Activated CD8-positive, alpha-beta memory T cell treated with anti-CD3 and anti-CD28 coated beads, Interleukin-2, amount 10 ng/mL, durations not matched to agents 7 days and 5 days (primary cell): ENCODE measurements at regions not wholly inside any gene's neighbourhood (a gene's known extent, or its start where the extent isn't known, plus 50 kb on each side); places are given as distances from the start of the nearest gene placed in this dataset.
A peak's percentile ranks its signal among the peaks of the same experiment; 100 is the strongest.
"Not testable (repeated sequence)": the region's sequence is repeated elsewhere in the genome, so short reads cannot be mapped to it uniquely, and the experiment has no call there.

Experiments used
- ATAC-seq: fragments of 150-1000 bp; cut with Tn5 transposase; one replicate; pipeline ENCODE4 v1.10.0; 2021; ENCODE audit warnings: moderate library complexity
- CTCF ChIA-PET: fragments of 350-600 bp; sonication (Branson Sonifier 250); formaldehyde crosslinking; loops from one replicate; lab custom pipeline; 2021; ENCODE audit warnings: antibody characterized with exemption; lab: Charles Lee
- DNase-seq: peaks from one replicate; pipeline ENCODE4 v3.0.0-alpha.2; 2020
- H3K27ac Mint-ChIP-seq: one replicate; pipeline ENCODE4 v1.8.0; 2021; ENCODE audit warnings: mild to moderate bottlenecking, mixed read lengths
- H3K27me3 Mint-ChIP-seq: one replicate; pipeline ENCODE4 v1.8.0; 2021; ENCODE audit warnings: mixed read lengths
- H3K36me3 Mint-ChIP-seq: one replicate; pipeline ENCODE4 v1.8.0; 2021; ENCODE audit warnings: mild to moderate bottlenecking, mixed read lengths
- H3K4me1 Mint-ChIP-seq: one replicate; pipeline ENCODE4 v1.8.0; 2021; ENCODE audit warnings: mixed read lengths
- H3K4me3 Mint-ChIP-seq: one replicate; pipeline ENCODE4 v1.8.0; 2021; ENCODE audit warnings: mild to moderate bottlenecking, moderate library complexity, mixed read lengths
- H3K9me3 Mint-ChIP-seq: one replicate; pipeline ENCODE4 v1.8.0; 2022; ENCODE audit warnings: low read depth, mixed read lengths

GRCh38 chr7:25594122-25594521 lies 365.8 kb upstream of the NPVF start:
- Mint-ChIP-seq H3K9me3 (no peaks in the 10 kb centered on the region), H3K4me1 (peaks cover 15% of the 10 kb centered on the region), H3K27ac (no peak overlapping the region), H3K4me3 (no peak overlapping the region), H3K36me3 (no peaks in the 10 kb centered on the region), H3K27me3 (peaks cover 32% of the 10 kb centered on the region)
- CTCF ChIA-PET: interaction anchor here (0.9 kb wide), 1 partner anchor 25 kb away, joined by 4 read pairs; no protein-coding TSS in a partner anchor
- ATAC-seq: no peak
- no peak for DNase-seq

- peaks cover 31% of the 10 kb centered on the region for H3K27me3 Mint-ChIP-seq
- CTCF ChIA-PET: interaction anchor here (0.9 kb wide), 1 partner anchor 26 kb away, joined by 4 read pairs; no protein-coding TSS in a partner anchor
- ATAC-seq: no peak
- peaks cover 15% of the 10 kb centered on the region for H3K4me1 Mint-ChIP-seq
- no peak overlapping the region for H3K27ac Mint-ChIP-seq
- no peak overlapping the region for H3K4me3 Mint-ChIP-seq
- DNase-seq: no peak
- no peaks in the 10 kb centered on the region for H3K9me3 Mint-ChIP-seq
- no peaks in the 10 kb centered on the region for H3K36me3 Mint-ChIP-seq
Observed at GRCh38 chr7:25594728-25595127, 366.4 kb upstream of the NPVF start.

- no peaks in the 10 kb centered on the region for H3K36me3 Mint-ChIP-seq
- peaks cover 15% of the 10 kb centered on the region for H3K4me1 Mint-ChIP-seq
- no peak for DNase-seq
Observed at GRCh38 chr7:25595996-25596395, 367.7 kb upstream of the NPVF start.

GRCh38 chr7:25596443-25596842 lies 368.2 kb upstream of the NPVF start:
- H3K9me3 Mint-ChIP-seq: no peaks in the 10 kb centered on the region
- no peaks in the 10 kb centered on the region for H3K36me3 Mint-ChIP-seq
- CTCF ChIA-PET: no interaction called here
- ATAC-seq (no peak), DNase-seq (no peak)
- H3K27ac Mint-ChIP-seq: no peak overlapping the region
- H3K4me1 Mint-ChIP-seq: peaks cover 15% of the 10 kb centered on the region
- peaks cover 40% of the 10 kb centered on the region for H3K27me3 Mint-ChIP-seq
- no peak overlapping the region for H3K4me3 Mint-ChIP-seq

More at GRCh38 chr7:25595996-25596395, 367.7 kb upstream of the NPVF start:
- peaks cover 36% of the 10 kb centered on the region for H3K27me3 Mint-ChIP-seq
- H3K4me3 Mint-ChIP-seq: no peak overlapping the region
- ATAC-seq: no peak
- no peak overlapping the region for H3K27ac Mint-ChIP-seq
- no peaks in the 10 kb centered on the region for H3K9me3 Mint-ChIP-seq
- CTCF ChIA-PET: no interaction called here

- CTCF ChIA-PET: interaction anchor here (1.1 kb wide), 1 partner anchor 11 kb away, joined by 3 read pairs; no protein-coding TSS in a partner anchor
- Mint-ChIP-seq H3K27me3 (peaks cover 28% of the 10 kb centered on the region), H3K27ac (no peak overlapping the region), H3K9me3 (no peaks in the 10 kb centered on the region), H3K4me1 (peaks cover 15% of the 10 kb centered on the region), H3K4me3 (no peak overlapping the region), H3K36me3 (no peaks in the 10 kb centered on the region)
- DNase-seq (no peak), ATAC-seq (no peak)
Observed at GRCh38 chr7:25597946-25598345, 369.7 kb upstream of the NPVF start.

GRCh38 chr7:25598765-25599164 lies 370.5 kb upstream of the NPVF start:
- no peak for DNase-seq
- no peaks in the 10 kb centered on the region for H3K36me3 Mint-ChIP-seq
- CTCF ChIA-PET: no interaction called here

GRCh38 chr7:25600262-25600920 lies 372.1 kb upstream of the NPVF start:
- Mint-ChIP-seq H3K27ac (no peak overlapping the region), H3K36me3 (no peaks in the 10 kb centered on the region), H3K9me3 (no peaks in the 10 kb centered on the region), H3K27me3 (peaks cover 21% of the 10 kb centered on the region), H3K4me3 (no peak overlapping the region), H3K4me1 (peaks cover 15% of the 10 kb centered on the region)
- CTCF ChIA-PET: no interaction called here
- no peak for DNase-seq
- no peak for ATAC-seq

More at GRCh38 chr7:25598765-25599164, 370.5 kb upstream of the NPVF start:
- Mint-ChIP-seq H3K27ac (no peak overlapping the region), H3K4me1 (peaks cover 15% of the 10 kb centered on the region), H3K4me3 (no peak overlapping the region), H3K9me3 (no peaks in the 10 kb centered on the region), H3K27me3 (peaks cover 23% of the 10 kb centered on the region)
- ATAC-seq: no peak

GRCh38 chr7:25602730-25603426 lies 374.6 kb upstream of the NPVF start:
- H3K36me3 Mint-ChIP-seq, CTCF ChIA-PET, H3K9me3 Mint-ChIP-seq, DNase-seq, ATAC-seq, H3K27ac Mint-ChIP-seq, H3K4me1 Mint-ChIP-seq: not testable (repeated sequence)
- peaks cover 21% of the 10 kb centered on the region for H3K27me3 Mint-ChIP-seq
- peak overlapping the region; percentile 36 for H3K4me3 Mint-ChIP-seq

- H3K4me1 Mint-ChIP-seq, H3K27ac Mint-ChIP-seq, CTCF ChIA-PET, H3K9me3 Mint-ChIP-seq, DNase-seq, ATAC-seq, H3K36me3 Mint-ChIP-seq: not testable (repeated sequence)
- H3K27me3 Mint-ChIP-seq: peaks cover 21% of the 10 kb centered on the region
- H3K4me3 Mint-ChIP-seq: peak overlapping the region; percentile 36
Observed at GRCh38 chr7:25603427-25603740, 375.1 kb upstream of the NPVF start.

GRCh38 chr7:25611196-25611595 lies 382.9 kb upstream of the NPVF start:
- no peaks in the 10 kb centered on the region for H3K4me1 Mint-ChIP-seq
- no peak overlapping the region for H3K27ac Mint-ChIP-seq
- no peaks in the 10 kb centered on the region for H3K9me3 Mint-ChIP-seq
- CTCF ChIA-PET: no interaction called here
- no peak for ATAC-seq
- peaks cover 11% of the 10 kb centered on the region for H3K27me3 Mint-ChIP-seq
- no peaks in the 10 kb centered on the region for H3K36me3 Mint-ChIP-seq
- no peak overlapping the region for H3K4me3 Mint-ChIP-seq
- DNase-seq: no peak

- no peaks in the 10 kb centered on the region for H3K4me1 Mint-ChIP-seq
- H3K27ac Mint-ChIP-seq: no peak overlapping the region
- H3K9me3 Mint-ChIP-seq: no peaks in the 10 kb centered on the region
- H3K4me3 Mint-ChIP-seq: no peak overlapping the region
- DNase-seq (no peak), ATAC-seq (no peak)
- CTCF ChIA-PET: no interaction called here
- H3K27me3 Mint-ChIP-seq: peaks cover 16% of the 10 kb centered on the region
- H3K36me3 Mint-ChIP-seq: no peaks in the 10 kb centered on the region
Observed at GRCh38 chr7:25613912-25614311, 385.6 kb upstream of the NPVF start.

- H3K27me3 Mint-ChIP-seq: peaks cover 16% of the 10 kb centered on the region
- CTCF ChIA-PET: no interaction called here
- no peaks in the 10 kb centered on the region for H3K9me3 Mint-ChIP-seq
- H3K27ac Mint-ChIP-seq: no peak overlapping the region
- ATAC-seq (no peak), DNase-seq (no peak)
- no peaks in the 10 kb centered on the region for H3K36me3 Mint-ChIP-seq
- H3K4me1 Mint-ChIP-seq: no peaks in the 10 kb centered on the region
- H3K4me3 Mint-ChIP-seq: no peak overlapping the region
Observed at GRCh38 chr7:25614415-25614814, 386.1 kb upstream of the NPVF start.

- Mint-ChIP-seq H3K27me3 (peaks cover 12% of the 10 kb centered on the region), H3K4me3 (no peak overlapping the region), H3K36me3 (no peaks in the 10 kb centered on the region), H3K4me1 (peaks cover 1% of the 10 kb centered on the region), H3K27ac (no peak overlapping the region), H3K9me3 (no peaks in the 10 kb centered on the region)
- no peak for ATAC-seq
- no peak for DNase-seq
- CTCF ChIA-PET: no interaction called here
Observed at GRCh38 chr7:25615003-25615402, 386.7 kb upstream of the NPVF start.

GRCh38 chr7:25615593-25615992 lies 387.3 kb upstream of the NPVF start:
- no peak for ATAC-seq
- H3K9me3 Mint-ChIP-seq: no peaks in the 10 kb centered on the region
- H3K27me3 Mint-ChIP-seq: peaks cover 10% of the 10 kb centered on the region
- DNase-seq: no peak
- CTCF ChIA-PET: no interaction called here
- no peaks in the 10 kb centered on the region for H3K36me3 Mint-ChIP-seq
- H3K4me1 Mint-ChIP-seq: peaks cover 7% of the 10 kb centered on the region
- H3K27ac Mint-ChIP-seq: no peak overlapping the region
- no peak overlapping the region for H3K4me3 Mint-ChIP-seq
